MM.1S (cell line): ENCODE measurements at regions not wholly inside any gene's neighbourhood (a gene's known extent, or its start where the extent isn't known, plus 50 kb on each side); places are given as distances from the start of the nearest gene placed in this dataset.

ENCODE experiments used
- DNase-seq: peaks from one replicate; pipeline ENCODE4 v3.0.0-alpha.2; 2015
- H2AFZ ChIP-seq: fragments of 300-600 bp; sonication (generic); 2 replicates; pipeline ENCODE4 v1.6.0; 2016; ENCODE audit warnings: antibody characterized with exemption, low read length
- H3F3A ChIP-seq: fragments of 300-600 bp; sonication (generic); 2 replicates; pipeline ENCODE4 v1.6.1; 2016; ENCODE audit warnings: mild to moderate bottlenecking, antibody characterized with exemption, low read length, moderate library complexity, mixed read lengths; ENCODE audit not compliant: insufficient read depth
- H3K27ac ChIP-seq: fragments of 300-600 bp; sonication (generic); 2 replicates; pipeline ENCODE4 v1.5.1; 2016; ENCODE audit warnings: mild to moderate bottlenecking, low read length
- H3K27me3 ChIP-seq: fragments of 300-600 bp; sonication (generic); replicated peaks from 2 replicates; pipeline ENCODE4 v1.6.0; 2016; ENCODE audit warnings: low read length; ENCODE audit not compliant: insufficient read depth
- H3K36me3 ChIP-seq: fragments of 300-600 bp; sonication (generic); replicated peaks from 2 replicates; pipeline ENCODE4 v1.6.1; 2016; ENCODE audit warnings: mild to moderate bottlenecking, low read length, mixed read lengths; ENCODE audit not compliant: insufficient read depth
- H3K4me1 ChIP-seq: fragments of 300-600 bp; sonication (generic); 2 replicates; pipeline ENCODE4 v1.6.1; 2016; ENCODE audit warnings: low read length, mixed read lengths
- H3K4me2 ChIP-seq: fragments of 300-600 bp; sonication (generic); 2 replicates; pipeline ENCODE4 v1.6.0; 2016; ENCODE audit warnings: low read depth, low read length
- H3K4me3 ChIP-seq: fragments of 300-600 bp; sonication (generic); 2 replicates; pipeline ENCODE4 v1.5.1; 2016; ENCODE audit warnings: low read length, mixed read lengths
- H3K79me2 ChIP-seq: fragments of 300-600 bp; sonication (generic); 2 replicates; pipeline ENCODE4 v1.6.1; 2016; ENCODE audit warnings: mixed run types, low read length, mixed read lengths
- H3K9ac ChIP-seq: fragments of 300-600 bp; sonication (generic); 2 replicates; pipeline ENCODE4 v1.6.1; 2016; ENCODE audit warnings: low read length, mixed read lengths
- H3K9me2 ChIP-seq: fragments of 300-600 bp; sonication (generic); replicated peaks from 2 replicates; pipeline ENCODE4 v1.6.1; 2016; ENCODE audit warnings: mild to moderate bottlenecking, low read length, mixed read lengths; ENCODE audit not compliant: insufficient read depth
- H3K9me3 ChIP-seq: fragments of 300-600 bp; sonication (generic); replicated peaks from 2 replicates; pipeline ENCODE4 v1.6.1; 2016; ENCODE audit warnings: mild to moderate bottlenecking, low read length, mixed read lengths; ENCODE audit not compliant: insufficient read depth
- H4K20me1 ChIP-seq: fragments of 300-600 bp; sonication (generic); 2 replicates; pipeline ENCODE4 v1.6.1; 2016; ENCODE audit warnings: mild to moderate bottlenecking, low read length, moderate library complexity, mixed read lengths; ENCODE audit not compliant: insufficient read depth
- CTCF ChIP-seq: fragments of 300-600 bp; sonication (generic); IDR thresholded peaks from 2 replicates; pipeline ENCODE4 v1.5.1; 2016; ENCODE audit warnings: antibody characterized with exemption, low read length, mixed read lengths
- EZH2 ChIP-seq: fragments of 300-600 bp; sonication (generic); optimal IDR thresholded peaks from 2 replicates; pipeline ENCODE3; 2017; ENCODE audit warnings: low read depth, mild to moderate bottlenecking, antibody characterized with exemption, low read length, mixed read lengths
- EZH2phosphoT487 ChIP-seq: fragments of 300-600 bp; sonication (generic); IDR thresholded peaks from 2 replicates; pipeline ENCODE4 v1.6.1; 2018; ENCODE audit warnings: antibody characterized with exemption, low read length

- DNase-seq = no peak
- peaks cover 10% of the 10 kb centered on the region; the same call in 1 of the 2 replicates for H3F3A ChIP-seq
- H3K4me3 ChIP-seq = no peak overlapping the region
- no peaks in the 10 kb centered on the region for H3K79me2 ChIP-seq
- H3K27me3 ChIP-seq = no peaks in the 10 kb centered on the region
- no peak overlapping the region for H3K9ac ChIP-seq
- H3K9me3 ChIP-seq = no peaks in the 10 kb centered on the region
- H3K4me1 ChIP-seq = peaks cover 24% of the 10 kb centered on the region
- TF ChIP-seq CTCF (no peak), EZH2 (no peak), EZH2phosphoT487 (no peak)
- H3K9me2 ChIP-seq = no peaks in the 10 kb centered on the region
- no peak overlapping the region for H2AFZ ChIP-seq
- H3K36me3 ChIP-seq = no peaks in the 10 kb centered on the region
- no peak overlapping the region for H3K4me2 ChIP-seq
- H4K20me1 ChIP-seq = no peaks in the 10 kb centered on the region
- H3K27ac ChIP-seq = no peak overlapping the region
Observed at GRCh38 chr5:60519372-60519771, 180.6 kb downstream of the DEPDC1B start.

GRCh38 chr5:60517850-60518249 is 182.1 kb downstream of the DEPDC1B start:
- Histone ChIP-seq H3K4me1 (peaks cover 29% of the 10 kb centered on the region), H3K36me3 (no peaks in the 10 kb centered on the region), H3K27me3 (no peaks in the 10 kb centered on the region), H3K9ac (no peak overlapping the region), H4K20me1 (no peaks in the 10 kb centered on the region), H2AFZ (no peak overlapping the region), H3K4me3 (no peak overlapping the region), H3K9me3 (no peaks in the 10 kb centered on the region), H3K9me2 (no peaks in the 10 kb centered on the region), H3K79me2 (no peaks in the 10 kb centered on the region), H3K27ac (no peak overlapping the region), H3K4me2 (no peak overlapping the region), H3F3A (peaks cover 10% of the 10 kb centered on the region)
- no peak for TF ChIP-seq EZH2phosphoT487
- no peak for TF ChIP-seq CTCF
- TF ChIP-seq EZH2 = no peak
- no peak for DNase-seq

DNA sequence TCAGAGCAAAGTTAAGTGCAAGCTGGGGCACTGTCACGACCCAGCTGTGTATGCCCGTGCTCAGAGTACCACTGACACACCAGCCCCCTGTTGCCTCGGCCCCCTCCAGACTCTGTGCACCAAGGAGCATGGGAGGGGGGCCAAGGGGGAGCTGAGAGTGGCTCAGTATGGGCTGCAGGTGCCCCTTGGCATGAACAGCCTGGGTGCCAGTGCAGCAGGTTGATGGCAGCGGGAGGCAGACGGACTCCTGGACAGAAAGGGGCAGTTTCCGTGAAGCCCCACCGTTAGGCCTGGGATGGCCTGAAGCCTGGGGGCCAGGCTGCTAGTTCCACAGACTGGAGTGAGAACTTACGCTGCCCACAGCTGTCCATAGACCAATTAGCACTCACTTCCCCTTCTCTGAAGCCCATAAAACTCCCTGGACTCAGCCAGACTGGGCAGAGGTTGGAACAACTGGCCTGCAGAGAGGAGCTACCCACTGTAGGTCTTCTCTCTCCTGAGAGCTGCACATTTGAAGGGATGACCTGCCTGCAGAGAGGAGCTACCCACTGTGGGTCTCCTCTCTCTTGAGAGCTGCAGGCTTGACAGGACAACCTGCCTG is 182.8 kb downstream of the DEPDC1B start:
- peaks cover 4% of the 10 kb centered on the region for H3F3A ChIP-seq
- H3K4me1 ChIP-seq = peaks cover 23% of the 10 kb centered on the region
- H3K27ac ChIP-seq = no peak overlapping the region
- no peaks in the 10 kb centered on the region for H4K20me1 ChIP-seq
- H3K36me3 ChIP-seq = no peaks in the 10 kb centered on the region
- H3K9me2 ChIP-seq = no peaks in the 10 kb centered on the region
- TF ChIP-seq CTCF = no peak
- TF ChIP-seq EZH2 = no peak
- TF ChIP-seq EZH2phosphoT487 = no peak
- no peaks in the 10 kb centered on the region for H3K79me2 ChIP-seq
- no peak overlapping the region for H3K9ac ChIP-seq
- no peak for DNase-seq
- H3K9me3 ChIP-seq = no peaks in the 10 kb centered on the region
- no peak overlapping the region for H3K4me3 ChIP-seq
- H3K4me2 ChIP-seq = no peak overlapping the region
- H3K27me3 ChIP-seq = no peaks in the 10 kb centered on the region
- no peak overlapping the region for H2AFZ ChIP-seq
